VCaP (cell line): ENCODE measurements at regions not wholly inside any gene's neighbourhood (a gene's known extent, or its start where the extent isn't known, plus 50 kb on each side); places are given as distances from the start of the nearest gene placed in this dataset.

Experiments used
- H3K27ac ChIP-seq: fragments of 450-650 bp; 2 replicates; pipeline ENCODE4 v1.5.1; 2017
- TF ChIP-seq, protein P1 (sequence below): fragments of 450-650 bp; conservative IDR thresholded peaks from 2 replicates; pipeline ENCODE4 v1.5.1; 2017; ENCODE audit warnings: mild to moderate bottlenecking, moderate library complexity

DNA sequence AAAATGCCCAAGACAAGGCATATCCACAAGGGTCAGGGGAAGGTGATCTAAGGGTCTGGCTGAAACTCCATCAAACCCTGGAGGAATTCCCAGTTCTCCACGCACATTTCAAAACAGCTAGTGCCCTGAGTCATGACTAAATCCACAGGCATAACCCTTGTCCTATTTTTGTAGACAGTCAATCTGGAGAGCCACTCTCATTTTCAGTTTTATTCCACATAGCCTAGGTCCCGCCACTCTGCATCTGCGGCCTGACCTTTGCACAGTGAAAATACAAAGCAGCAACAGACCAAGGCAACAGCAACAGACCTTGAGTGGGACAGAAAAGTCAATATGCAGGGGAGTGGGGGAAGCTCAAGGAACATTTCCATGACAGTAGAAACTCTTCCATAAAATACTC is 201.4 kb upstream of the NPVF start:
- no peak overlapping the region for H3K27ac ChIP-seq
- TF ChIP-seq, protein P1, sequence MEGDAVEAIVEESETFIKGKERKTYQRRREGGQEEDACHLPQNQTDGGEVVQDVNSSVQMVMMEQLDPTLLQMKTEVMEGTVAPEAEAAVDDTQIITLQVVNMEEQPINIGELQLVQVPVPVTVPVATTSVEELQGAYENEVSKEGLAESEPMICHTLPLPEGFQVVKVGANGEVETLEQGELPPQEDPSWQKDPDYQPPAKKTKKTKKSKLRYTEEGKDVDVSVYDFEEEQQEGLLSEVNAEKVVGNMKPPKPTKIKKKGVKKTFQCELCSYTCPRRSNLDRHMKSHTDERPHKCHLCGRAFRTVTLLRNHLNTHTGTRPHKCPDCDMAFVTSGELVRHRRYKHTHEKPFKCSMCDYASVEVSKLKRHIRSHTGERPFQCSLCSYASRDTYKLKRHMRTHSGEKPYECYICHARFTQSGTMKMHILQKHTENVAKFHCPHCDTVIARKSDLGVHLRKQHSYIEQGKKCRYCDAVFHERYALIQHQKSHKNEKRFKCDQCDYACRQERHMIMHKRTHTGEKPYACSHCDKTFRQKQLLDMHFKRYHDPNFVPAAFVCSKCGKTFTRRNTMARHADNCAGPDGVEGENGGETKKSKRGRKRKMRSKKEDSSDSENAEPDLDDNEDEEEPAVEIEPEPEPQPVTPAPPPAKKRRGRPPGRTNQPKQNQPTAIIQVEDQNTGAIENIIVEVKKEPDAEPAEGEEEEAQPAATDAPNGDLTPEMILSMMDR = no peak

DNA sequence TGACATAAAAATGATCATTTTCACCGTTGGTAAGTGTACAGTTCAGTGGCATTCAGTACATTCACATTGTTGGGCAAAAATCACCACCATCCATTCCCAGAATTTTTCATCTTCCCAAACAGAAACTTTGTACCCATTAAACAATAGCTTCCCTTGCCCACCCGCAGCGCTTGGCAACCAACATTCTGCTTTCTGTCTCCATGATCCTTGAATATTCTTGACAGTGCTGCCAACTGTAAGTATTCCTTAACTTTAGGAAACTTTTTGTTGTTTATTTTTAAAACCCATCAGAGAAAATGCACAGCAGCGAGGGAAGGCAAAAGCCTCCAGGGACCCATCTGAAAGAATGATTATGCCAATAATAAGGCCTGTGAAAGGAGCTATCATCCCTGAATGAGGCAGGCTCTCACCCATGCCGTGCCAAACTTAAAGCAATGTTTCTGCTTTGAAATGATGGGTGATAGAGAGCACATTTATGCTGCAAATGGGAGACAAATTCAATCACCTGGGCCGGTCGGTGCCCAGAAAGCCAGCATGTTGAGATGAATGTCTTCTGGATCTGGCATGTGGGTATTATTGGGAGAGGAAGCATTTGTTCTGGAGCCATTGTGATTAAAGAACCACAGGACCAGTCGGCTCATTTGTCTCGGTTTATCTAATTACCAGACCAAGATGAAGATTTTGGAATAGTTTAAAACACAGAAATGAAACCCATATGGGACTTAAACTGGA is 202.1 kb upstream of the NPVF start:
- TF ChIP-seq, protein P1 = no peak
- H3K27ac ChIP-seq = no peak overlapping the region

DNA sequence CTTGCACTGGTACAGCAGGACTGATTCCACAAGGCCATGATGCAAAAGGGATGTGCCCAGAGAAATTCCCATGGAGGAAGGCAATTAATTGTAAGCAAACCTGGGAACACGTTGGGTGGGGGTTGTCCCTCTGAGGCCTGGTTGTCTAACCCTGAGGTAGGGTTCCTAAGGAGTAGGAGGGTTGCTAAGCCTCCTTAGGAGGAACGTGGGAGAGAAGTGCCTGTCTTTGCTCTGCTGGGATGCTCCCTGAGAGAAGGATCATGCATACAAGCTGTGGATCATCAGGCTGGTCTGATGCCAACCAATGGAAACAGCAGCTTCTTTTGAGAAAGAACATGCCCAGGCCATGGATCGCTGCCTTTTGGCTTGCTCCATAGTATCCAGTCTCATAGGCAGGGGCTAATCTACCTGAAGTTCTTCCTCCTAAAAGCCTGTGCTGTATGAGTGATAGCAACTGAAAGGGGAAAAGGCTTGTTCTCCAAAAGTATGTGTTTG is 203.7 kb upstream of the NPVF start:
- TF ChIP-seq, protein P1 = no peak

DNA sequence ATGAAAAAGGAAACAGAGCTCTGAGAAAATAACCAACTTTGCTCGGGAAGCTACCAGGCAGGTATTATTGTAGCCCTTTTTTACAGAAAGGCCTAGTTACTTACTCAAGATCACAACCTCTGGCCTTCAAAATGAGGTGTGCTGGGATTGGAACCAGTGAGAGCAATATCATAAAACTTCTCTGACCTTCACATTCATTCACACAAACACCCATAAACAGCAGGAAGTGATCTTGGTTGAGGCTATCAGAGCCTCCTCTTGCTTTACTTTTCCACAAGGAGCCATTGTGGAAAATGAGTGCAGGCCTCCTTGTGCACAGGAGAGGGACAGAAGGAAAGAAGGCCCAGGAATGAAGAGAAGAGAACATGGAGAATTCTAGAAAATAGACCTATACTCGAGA is 204.5 kb upstream of the NPVF start:
- TF ChIP-seq, protein P1 = no peak
- no peak overlapping the region for H3K27ac ChIP-seq

More for the DNA sequence above, 203.7 kb upstream of the NPVF start:
- no peak overlapping the region for H3K27ac ChIP-seq

DNA sequence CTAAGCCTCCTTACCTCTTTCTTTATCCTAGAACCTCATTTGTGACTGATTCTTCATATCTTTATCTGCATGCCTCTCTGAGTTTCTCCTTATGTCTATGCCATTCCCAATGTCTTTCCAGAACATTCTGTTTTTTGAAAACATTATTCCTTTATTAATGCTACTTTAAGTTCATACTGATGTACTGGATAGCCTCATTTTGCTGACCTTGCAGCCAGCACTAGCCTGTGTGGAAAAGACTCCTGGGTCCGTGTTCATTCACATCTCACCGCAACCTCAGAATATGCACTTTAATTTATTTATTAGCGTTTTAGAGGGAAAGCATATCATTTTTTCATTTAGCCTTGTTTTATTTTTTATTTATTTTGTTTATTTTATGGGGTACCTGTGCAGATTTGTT is 208.1 kb upstream of the NPVF start:
- H3K27ac ChIP-seq = no peak overlapping the region
- TF ChIP-seq, protein P1 = no peak

DNA sequence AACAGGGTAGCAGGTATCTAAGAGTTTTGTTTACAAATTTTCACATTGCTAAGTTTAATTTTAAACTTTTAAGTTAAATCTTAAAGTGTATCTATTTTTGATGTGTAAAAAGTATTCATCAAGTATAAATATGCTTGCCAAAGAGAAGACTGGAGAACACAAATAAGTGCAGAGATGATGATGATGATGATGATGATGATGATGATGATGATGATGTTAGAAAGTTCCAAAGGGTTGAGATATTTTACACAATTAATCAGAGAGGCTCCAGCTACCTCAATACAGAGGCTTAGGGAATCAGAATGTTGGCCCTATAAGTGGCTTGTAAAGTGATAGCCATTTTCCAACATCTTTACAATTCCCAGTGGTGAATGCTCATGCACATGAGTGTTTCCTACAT is 209.0 kb upstream of the NPVF start:
- TF ChIP-seq, protein P1 = no peak
- H3K27ac ChIP-seq = no peak overlapping the region

DNA sequence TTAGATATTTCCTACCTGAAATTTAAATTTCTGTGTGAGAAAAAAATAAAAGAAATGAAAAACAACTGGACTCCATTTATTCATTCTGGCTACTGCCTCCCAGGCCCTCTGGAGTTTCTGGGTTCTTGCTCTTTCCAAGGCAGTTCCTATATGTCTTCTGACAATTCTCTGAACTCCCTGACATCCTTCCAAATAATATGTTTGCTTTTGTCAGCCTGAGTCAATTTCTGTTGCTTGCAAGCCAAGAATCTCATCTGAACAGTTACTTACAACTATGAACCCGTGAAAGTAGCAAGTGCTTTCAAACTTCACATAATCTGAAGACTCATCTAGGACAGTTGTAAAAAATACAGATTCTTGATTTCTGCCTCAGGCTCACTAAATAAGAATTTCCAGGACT is 216.7 kb upstream of the NPVF start:
- TF ChIP-seq, protein P1 = no peak

More for the DNA sequence above, 216.7 kb upstream of the NPVF start:
- H3K27ac ChIP-seq = no peak overlapping the region
